HCT116 (cell line): ENCODE measurements at regions not wholly inside any gene's neighbourhood (a gene's known extent, or its start where the extent isn't known, plus 50 kb on each side); places are given as distances from the start of the nearest gene placed in this dataset.
"Not testable (repeated sequence)": the region's sequence is repeated elsewhere in the genome, so short reads cannot be mapped to it uniquely, and the experiment has no call there.

Source experiments
- ATAC-seq: fragments of 200-7000 bp; cut with Tn5 transposase; 2 replicates; pipeline ENCODE4 v1.9.1; 2020; ENCODE audit warnings: mild to moderate bottlenecking, moderate library complexity
- BruUV-seq: library from RNA; stranded (reverse); fragments of 400-500 nt; replicated peaks from 2 replicates; lab custom pipeline; 2021; lab: Mats Ljungman, UMichigan
- CTCF ChIA-PET: fragments of 300-600 bp; sonication (Branson Sonifier 250); formaldehyde crosslinking; loops from one replicate; lab custom pipeline; 2021; ENCODE audit warnings: antibody characterized with exemption; lab: Charles Lee
- POLR2A ChIA-PET: fragments of 300-600, 350-600 bp; sonication (Branson Sonifier 250); formaldehyde crosslinking; loops from one replicate; lab custom pipeline; 2021; ENCODE audit warnings: antibody characterized with exemption; lab: Charles Lee
- RAD21 ChIA-PET, 2 experiments: fragments of 300-600 bp; sonication (Branson Sonifier 250); formaldehyde crosslinking; loops; one replicate each; lab custom pipeline; 2023; ENCODE audit warnings: low total read pairs in 2 of 2; ENCODE audit not compliant: uncharacterized antibody in 2 of 2, unreplicated experiment in 2 of 2, low non-redundant PET in 1 of 2; lab: Charles Lee
- DNase-seq: peaks from one replicate; pipeline ENCODE4 v3.0.0-alpha.2; 2010; ENCODE audit warnings: low read depth, low spot score
- H2AFZ ChIP-seq: fragments of 200-600 bp; shearing (Covaris generic), sonication (generic); 2 replicates; pipeline ENCODE4 v1.6.1; 2017; ENCODE audit warnings: low read depth, mixed run types, mixed read lengths, antibody characterized with exemption, low read length; ENCODE audit not compliant: poor library complexity, severe bottlenecking
- H3K27ac ChIP-seq: 2 replicates; pipeline ENCODE4 v1.5.1; 2012; ENCODE audit warnings: low read depth, low read length
- H3K27me3 ChIP-seq: fragments of 200-600 bp; sonication (generic); 2 replicates; pipeline ENCODE4 v1.6.1; 2016; ENCODE audit warnings: mixed run types, low read length, mixed read lengths; ENCODE audit not compliant: insufficient read depth
- H3K36me3 ChIP-seq, 2 experiments: fragments of 200-500 bp in 1 of 2; fragments of 200-600 bp in 1 of 2; sonication (Bioruptor generic) in 1 of 2; sonication (generic) in 1 of 2; 2 replicates each; pipeline versions ENCODE4 v1.5.1 to v1.6.1; 2014 to 2016; ENCODE audit warnings: low read length in 2 of 2, inconsistent platforms in 1 of 2, mixed read lengths in 1 of 2, mixed run types in 1 of 2; ENCODE audit not compliant: insufficient read depth in 2 of 2, control insufficient read depth in 1 of 2
- H3K4me1 ChIP-seq, 2 experiments: fragments of 200-600 bp in 1 of 2; sonication (generic) in 1 of 2; 2 replicates each; pipeline versions ENCODE4 v1.5.1 to v1.6.1; 2012 to 2017; ENCODE audit warnings: low read length in 2 of 2, inconsistent platforms in 1 of 2, mild to moderate bottlenecking in 1 of 2, mixed read lengths in 1 of 2, mixed run types in 1 of 2, moderate library complexity in 1 of 2; ENCODE audit not compliant: insufficient read depth in 2 of 2, control insufficient read depth in 1 of 2
- H3K4me2 ChIP-seq: fragments of 200-600 bp; sonication (generic); 2 replicates; pipeline ENCODE4 v1.6.1; 2017; ENCODE audit warnings: mixed run types, low read length, mixed read lengths
- H3K4me3 ChIP-seq, 2 experiments: fragments of 200-600 bp in 1 of 2; sonication (generic) in 1 of 2; replicated peaks in 1 of 2; 2 replicates each; pipeline ENCODE4 v1.5.1; 2011 to 2016; ENCODE audit warnings: low read length in 2 of 2, control low read depth in 1 of 2, low read depth in 1 of 2, mild to moderate bottlenecking in 1 of 2, mixed read lengths in 1 of 2, mixed run types in 1 of 2
- H3K79me2 ChIP-seq: fragments of 200-600 bp; sonication (generic); 2 replicates; pipeline ENCODE4 v1.6.1; 2017; ENCODE audit warnings: mild to moderate bottlenecking, mixed run types, low read length, moderate library complexity, mixed read lengths; ENCODE audit not compliant: insufficient read depth
- H3K9ac ChIP-seq: fragments of 200-600 bp; sonication (generic); 2 replicates; pipeline ENCODE4 v1.6.1; 2016; ENCODE audit warnings: low read length, mixed read lengths
- H3K9me2 ChIP-seq: fragments of 200-600 bp; sonication (generic), shearing (Covaris generic); 2 replicates; pipeline ENCODE4 v1.6.1; 2017; ENCODE audit warnings: mixed run types, mild to moderate bottlenecking, moderate library complexity; ENCODE audit not compliant: insufficient read depth
- H3K9me3 ChIP-seq, 2 experiments: fragments of 200-500 bp in 1 of 2; fragments of 200-600 bp in 1 of 2; sonication (Bioruptor generic) in 1 of 2; sonication (generic) in 1 of 2; 2 replicates each; pipeline ENCODE4 v1.6.1; 2014 to 2017; ENCODE audit warnings: low read length in 2 of 2, mixed read lengths in 2 of 2, inconsistent platforms in 1 of 2, low read depth in 1 of 2, mild to moderate bottlenecking in 1 of 2, mixed run types in 1 of 2, moderate library complexity in 1 of 2; ENCODE audit not compliant: control insufficient read depth in 1 of 2, insufficient read depth in 1 of 2
- H4K20me1 ChIP-seq: fragments of 200-600 bp; sonication (generic), shearing (Covaris generic); 2 replicates; pipeline ENCODE4 v1.6.1; 2017; ENCODE audit warnings: mixed run types, mild to moderate bottlenecking, moderate library complexity; ENCODE audit not compliant: insufficient read depth
- CBX3 ChIP-seq: IDR thresholded peaks from 2 replicates; pipeline ENCODE4 v1.6.1; 2012; ENCODE audit warnings: low read depth
- CEBPB ChIP-seq: IDR thresholded peaks from 2 replicates; pipeline ENCODE4 v1.6.1; 2012; ENCODE audit warnings: low read depth
- EGR1 ChIP-seq: IDR thresholded peaks from 2 replicates; pipeline ENCODE4 v1.6.1; 2012; ENCODE audit warnings: low read depth
- ELF1 ChIP-seq: IDR thresholded peaks from 2 replicates; pipeline ENCODE4 v1.6.1; 2012; ENCODE audit warnings: low read depth, borderline replicate concordance
- POLR2A ChIP-seq: IDR thresholded peaks from 2 replicates; pipeline ENCODE4 v1.7.0; 2011; ENCODE audit warnings: borderline replicate concordance; ENCODE audit not compliant: insufficient read depth, insufficient read length; ENCODE audit errors: extremely low read depth
- RAD21 ChIP-seq: IDR thresholded peaks from 2 replicates; pipeline ENCODE4 v1.6.1; 2012; ENCODE audit warnings: low read depth, mild to moderate bottlenecking
- REST ChIP-seq: IDR thresholded peaks from 2 replicates; pipeline ENCODE4 v1.6.1; 2012; ENCODE audit warnings: low read depth
- SP1 ChIP-seq: IDR thresholded peaks from 2 replicates; pipeline ENCODE4 v1.6.1; 2012; ENCODE audit warnings: low read depth
- SRF ChIP-seq: IDR thresholded peaks from 2 replicates; pipeline ENCODE4 v1.6.1; 2012; ENCODE audit warnings: low read depth
- ZBTB33 ChIP-seq: IDR thresholded peaks from 2 replicates; pipeline ENCODE4 v1.6.1; 2011; ENCODE audit warnings: mild to moderate bottlenecking, low read length, moderate library complexity; ENCODE audit not compliant: insufficient replicate concordance; ENCODE audit errors: extremely low read depth
- ZFX ChIP-seq: fragments of 450-650 bp; IDR thresholded peaks from 2 replicates; pipeline ENCODE4 v1.6.1; 2017
- intact Hi-C: fragments of 100-400 bp; cut with micrococcal nuclease; formaldehyde crosslinking; loops from 2 replicates; pipeline ENCODE4 v1.10.0; 2022

DNA sequence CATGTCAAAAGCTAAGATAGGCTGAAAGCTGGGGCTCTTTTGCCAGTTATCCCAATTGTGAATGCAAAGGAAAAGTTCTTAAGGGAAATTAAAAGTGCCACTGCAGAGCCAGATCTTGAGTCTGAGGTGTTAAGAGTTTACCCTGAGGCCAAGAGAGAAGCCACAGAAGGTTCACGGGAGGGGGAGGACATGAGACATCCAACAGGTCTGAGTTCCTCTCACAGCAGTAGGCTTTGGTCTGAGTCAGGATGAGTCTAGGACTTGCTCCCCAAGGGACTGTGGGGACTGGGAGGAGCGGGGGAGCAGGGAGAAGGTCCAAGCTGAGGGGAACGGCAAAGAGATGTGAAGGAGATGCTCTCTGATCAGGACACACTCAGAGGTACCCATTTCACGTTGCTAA lies 411.2 kb upstream of the CAMK1G start:
- no peaks in the 10 kb centered on the region for H3K4me1 ChIP-seq
- H3K27me3 ChIP-seq = no peaks in the 10 kb centered on the region
- ChIA-PET CTCF (no interaction called here), RAD21 (no interaction called here), POLR2A (no interaction called here)
- H3K36me3 ChIP-seq = no peaks in the 10 kb centered on the region
- H3K27ac ChIP-seq = no peak overlapping the region
- H4K20me1 ChIP-seq = no peaks in the 10 kb centered on the region
- DNase-seq (no peak), ATAC-seq (no peak)
- H3K9me2 ChIP-seq = no peaks in the 10 kb centered on the region
- no peak overlapping the region for H3K4me2 ChIP-seq
- no peak overlapping the region for H3K9ac ChIP-seq
- H3K79me2 ChIP-seq = no peaks in the 10 kb centered on the region
- no peak overlapping the region for H3K4me3 ChIP-seq
- no TSS peak for BruUV-seq
- H3K9me3 ChIP-seq = no peaks in the 10 kb centered on the region
- no peak overlapping the region for H2AFZ ChIP-seq
- intact Hi-C loops = no loop called here
- no peak for TF ChIP-seq ZFX
- no peak for TF ChIP-seq EGR1
- no peak for TF ChIP-seq CBX3
- no peak for TF ChIP-seq SP1
- TF ChIP-seq REST = no peak
- TF ChIP-seq POLR2A = no peak
- no peak for TF ChIP-seq CEBPB
- TF ChIP-seq ELF1 = no peak
- TF ChIP-seq ZBTB33 = no peak
- TF ChIP-seq SRF = no peak
- no peak for TF ChIP-seq RAD21

DNA sequence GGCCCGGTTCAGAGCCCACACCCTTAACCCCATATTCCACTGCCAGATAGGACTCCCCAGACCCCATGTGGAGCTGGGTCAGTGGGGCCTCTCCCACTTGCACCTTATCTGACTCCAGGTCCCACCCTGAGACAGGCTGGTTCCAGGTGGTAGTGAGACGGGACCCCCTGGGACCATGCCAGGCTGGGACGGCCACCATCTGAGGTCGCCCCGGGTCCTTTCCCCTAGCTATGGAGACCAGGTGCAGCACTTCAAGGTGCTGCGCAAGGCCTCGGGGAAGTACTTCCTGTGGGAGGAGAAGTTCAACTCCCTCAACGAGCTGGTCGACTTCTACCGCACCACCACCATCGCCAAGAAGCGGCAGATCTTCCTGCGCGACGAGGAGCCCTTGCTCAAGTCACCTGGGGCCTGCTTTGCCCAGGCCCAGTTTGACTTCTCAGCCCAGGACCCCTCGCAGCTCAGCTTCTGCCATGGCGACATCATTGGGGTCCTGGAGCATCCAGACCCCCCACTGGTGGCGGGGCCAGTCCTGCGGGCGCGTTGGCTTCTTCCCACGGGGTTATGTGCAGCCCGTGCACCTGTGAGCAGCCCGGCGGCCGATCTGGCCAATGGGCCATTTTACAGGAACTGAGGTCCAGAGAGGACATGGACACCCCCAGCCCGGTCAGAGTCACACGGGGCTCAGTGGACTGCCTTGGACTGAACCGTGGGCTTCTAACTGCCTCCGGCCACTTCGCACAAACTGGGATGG lies 410.5 kb upstream of the CAMK1G start:
- RAD21 ChIA-PET, H3K4me1 ChIP-seq, H3K27me3 ChIP-seq, H3K27ac ChIP-seq, intact Hi-C loops, H2AFZ ChIP-seq, H3K9ac ChIP-seq, BruUV-seq, CTCF ChIA-PET, H4K20me1 ChIP-seq, H3K4me3 ChIP-seq, DNase-seq, ATAC-seq, H3K4me2 ChIP-seq, POLR2A ChIA-PET, H3K9me3 ChIP-seq, H3K79me2 ChIP-seq, H3K36me3 ChIP-seq, H3K9me2 ChIP-seq: not testable (repeated sequence)
